Tibial artery (tissue), 4 donors: ENCODE measurements at regions not wholly inside any gene's neighbourhood (a gene's known extent, or its start where the extent isn't known, plus 50 kb on each side); places are given as distances from the start of the nearest gene placed in this dataset.

Source experiments
- DNase-seq, 2 donors: peaks; one replicate each; pipeline ENCODE4 v3.0.0-alpha.2; 2019
- H3K27ac ChIP-seq, 2 donors: fragments of 200-600 bp; sonication (generic) in 1 of 2; 1 replicate in 1 of 2; 2 replicates in 1 of 2; pipeline ENCODE4 v1.5.1; 2018 to 2019; ENCODE audit warnings: mild to moderate bottlenecking in 1 of 2
- H3K27me3 ChIP-seq, 2 donors: fragments of 200-600 bp; sonication (generic) in 1 of 2; one replicate each; pipeline versions ENCODE4 v1.5.1 to v1.6.0; 2016 to 2019
- H3K36me3 ChIP-seq, 3 donors: fragments of 200-600 bp; sonication (generic) in 2 of 3; one replicate each; pipeline ENCODE4 v1.5.1; 2016 to 2019; ENCODE audit warnings: mild to moderate bottlenecking in 2 of 3
- H3K4me1 ChIP-seq, 4 donors: fragments of 200-600 bp; sonication (generic) in 2 of 4; 1 replicate in 3 of 4; 2 replicates in 1 of 4; pipeline ENCODE4 v1.5.1; 2016 to 2019
- H3K4me3 ChIP-seq, 2 donors: fragments of 200-600 bp; sonication (generic) in 1 of 2; 1 replicate in 1 of 2; 2 replicates in 1 of 2; pipeline ENCODE4 v1.5.1; 2018 to 2019; ENCODE audit warnings: mild to moderate bottlenecking in 2 of 2
- H3K9me3 ChIP-seq, 3 donors: fragments of 200-600 bp; sonication (generic) in 1 of 3; one replicate each; pipeline ENCODE4 v1.5.1; 2016 to 2019
- intact Hi-C: fragments of 100-400 bp; cut with DNase I; formaldehyde crosslinking; loops from one replicate; pipeline ENCODE4 v1.15.0; 2023; ENCODE audit warnings: low total_unique reads
- TF ChIP-seq, protein P1 (sequence below), 2 experiments: fragments of 200-600 bp in 1 of 2; fragments of 450-650 bp in 1 of 2; IDR thresholded peaks; one replicate each; pipeline ENCODE4 v1.5.1; 2017 to 2019; ENCODE audit warnings: antibody characterized with exemption in 2 of 2, mild to moderate bottlenecking in 1 of 2, moderate library complexity in 1 of 2

DNA sequence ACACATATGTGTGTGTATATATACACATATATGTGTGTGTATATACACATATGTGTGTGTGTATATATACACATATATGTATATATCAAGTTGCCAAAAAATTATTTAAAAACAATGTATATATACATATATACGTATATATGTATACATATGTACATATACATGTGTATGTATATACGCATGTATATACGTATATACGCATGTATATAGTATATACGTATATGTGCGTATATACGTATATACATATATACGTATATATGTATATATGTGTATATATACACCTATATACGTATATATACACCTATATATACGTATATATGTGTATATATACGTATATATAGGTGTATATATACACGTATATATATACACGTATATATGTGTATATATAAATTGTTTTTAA is 57.0 kb upstream of the ZNF644 start:
- Histone ChIP-seq H3K36me3 (no peaks in the 10 kb centered on the region), H3K27me3 (no peaks in the 10 kb centered on the region), H3K9me3 (no peaks in the 10 kb centered on the region), H3K4me3 (no peak overlapping the region), H3K27ac (no peak overlapping the region), H3K4me1 (no peaks in the 10 kb centered on the region)
- no peak for DNase-seq
- intact Hi-C loops = no loop called here
- TF ChIP-seq, protein P1, sequence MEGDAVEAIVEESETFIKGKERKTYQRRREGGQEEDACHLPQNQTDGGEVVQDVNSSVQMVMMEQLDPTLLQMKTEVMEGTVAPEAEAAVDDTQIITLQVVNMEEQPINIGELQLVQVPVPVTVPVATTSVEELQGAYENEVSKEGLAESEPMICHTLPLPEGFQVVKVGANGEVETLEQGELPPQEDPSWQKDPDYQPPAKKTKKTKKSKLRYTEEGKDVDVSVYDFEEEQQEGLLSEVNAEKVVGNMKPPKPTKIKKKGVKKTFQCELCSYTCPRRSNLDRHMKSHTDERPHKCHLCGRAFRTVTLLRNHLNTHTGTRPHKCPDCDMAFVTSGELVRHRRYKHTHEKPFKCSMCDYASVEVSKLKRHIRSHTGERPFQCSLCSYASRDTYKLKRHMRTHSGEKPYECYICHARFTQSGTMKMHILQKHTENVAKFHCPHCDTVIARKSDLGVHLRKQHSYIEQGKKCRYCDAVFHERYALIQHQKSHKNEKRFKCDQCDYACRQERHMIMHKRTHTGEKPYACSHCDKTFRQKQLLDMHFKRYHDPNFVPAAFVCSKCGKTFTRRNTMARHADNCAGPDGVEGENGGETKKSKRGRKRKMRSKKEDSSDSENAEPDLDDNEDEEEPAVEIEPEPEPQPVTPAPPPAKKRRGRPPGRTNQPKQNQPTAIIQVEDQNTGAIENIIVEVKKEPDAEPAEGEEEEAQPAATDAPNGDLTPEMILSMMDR (IDR thresholded peaks at IDR 0.05) = no peak

DNA sequence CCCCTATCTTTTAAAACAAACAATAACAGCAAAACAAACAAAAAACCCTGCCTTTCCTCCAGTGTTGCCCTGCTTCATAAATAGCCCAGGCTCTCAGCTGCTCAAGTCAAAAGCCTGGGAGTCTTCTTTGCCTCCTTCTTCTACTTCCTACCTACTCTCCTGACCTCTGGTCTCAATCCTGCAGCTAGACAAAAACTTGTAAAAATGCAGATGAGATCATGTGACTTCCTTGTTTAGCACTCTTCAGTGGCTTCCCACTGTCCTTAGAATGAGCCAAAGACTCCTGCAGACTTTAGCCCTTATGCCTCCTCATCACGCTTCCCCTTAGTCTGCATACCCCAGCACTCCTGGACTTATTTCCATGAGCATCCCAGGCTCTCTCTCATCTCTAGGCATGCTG is 55.0 kb upstream of the ZNF644 start:
- H3K4me1 ChIP-seq = no peaks in the 10 kb centered on the region
- no peak overlapping the region for H3K27ac ChIP-seq
- no peak overlapping the region for H3K4me3 ChIP-seq
- H3K36me3 ChIP-seq = no peaks in the 10 kb centered on the region
- H3K27me3 ChIP-seq = no peaks in the 10 kb centered on the region
- intact Hi-C loops = no loop called here
- TF ChIP-seq, protein P1 (IDR thresholded peaks at IDR 0.05) = no peak
- H3K9me3 ChIP-seq = no peaks in the 10 kb centered on the region
- no peak for DNase-seq

DNA sequence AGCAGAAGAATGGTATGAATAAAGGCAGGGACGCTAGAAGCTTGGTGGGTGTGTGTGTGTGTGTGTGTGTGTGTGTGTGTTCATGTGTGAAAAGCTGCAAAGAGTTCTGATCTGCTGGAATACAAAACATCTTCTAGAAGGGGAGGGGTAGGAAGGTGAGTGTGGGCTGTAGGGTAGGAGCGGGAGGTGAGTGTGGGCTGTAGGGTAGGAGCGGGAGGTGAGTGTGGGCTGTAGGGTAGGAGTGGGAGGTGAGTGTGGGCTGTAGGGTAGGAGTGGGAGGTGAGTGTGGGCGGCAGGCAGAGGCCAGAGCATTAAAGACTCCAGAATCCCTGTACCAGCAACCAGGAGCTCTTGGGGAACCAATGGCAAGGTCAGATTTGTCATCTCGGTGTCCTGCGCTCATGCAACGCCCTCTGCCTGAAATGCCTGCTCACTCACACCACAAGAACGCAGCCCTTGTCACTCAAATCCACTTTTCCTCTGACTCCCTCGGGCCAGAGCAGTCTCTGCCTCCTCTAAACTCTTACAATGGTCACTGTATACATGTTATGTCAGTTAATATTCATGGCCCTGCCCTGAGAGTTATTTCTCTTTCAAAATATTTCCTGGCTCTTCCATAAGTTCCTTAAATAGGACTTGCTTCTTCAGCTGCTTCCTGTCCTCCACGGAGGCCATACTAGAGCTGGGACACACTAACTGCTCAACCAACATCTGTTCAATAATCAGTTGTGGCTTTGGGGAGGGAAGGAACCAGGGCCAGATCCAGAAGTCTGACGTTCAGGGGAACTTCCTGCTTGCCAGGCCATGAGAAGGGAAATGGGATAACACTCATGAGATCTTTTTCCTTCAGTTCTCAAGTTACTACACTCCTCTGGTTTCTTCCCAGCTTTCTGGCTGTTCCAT is 53.6 kb upstream of the ZNF644 start:
- Histone ChIP-seq H3K36me3 (no peaks in the 10 kb centered on the region), H3K9me3 (no peaks in the 10 kb centered on the region), H3K4me1 (no peaks in the 10 kb centered on the region), H3K27ac (no peak overlapping the region), H3K4me3 (no peak overlapping the region), H3K27me3 (no peaks in the 10 kb centered on the region)
- intact Hi-C loops = no loop called here
- TF ChIP-seq, protein P1 (IDR thresholded peaks at IDR 0.05) = no peak
- no peak for DNase-seq

DNA sequence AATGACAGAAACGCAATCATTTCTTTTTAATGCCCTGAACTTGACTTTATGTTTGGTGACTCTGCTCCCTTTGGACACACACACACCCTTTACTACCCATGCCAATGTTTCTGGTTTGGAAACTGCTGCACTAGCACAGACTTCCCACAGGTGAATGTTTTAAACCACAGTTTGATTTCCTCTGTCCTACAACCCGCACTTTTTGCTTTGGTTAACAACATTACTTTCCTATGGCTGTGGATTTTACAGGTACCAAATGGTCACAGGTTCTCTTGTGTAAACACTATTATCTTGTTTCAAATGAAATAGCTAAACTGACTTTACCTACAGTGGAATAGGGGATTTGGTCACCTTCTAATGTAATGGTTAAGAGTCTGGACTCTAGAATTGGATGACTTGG is 51.5 kb upstream of the ZNF644 start:
- Histone ChIP-seq H3K4me3 (no peak overlapping the region), H3K27me3 (no peaks in the 10 kb centered on the region), H3K4me1 (no peaks in the 10 kb centered on the region), H3K36me3 (no peaks in the 10 kb centered on the region), H3K9me3 (no peaks in the 10 kb centered on the region), H3K27ac (no peak overlapping the region)
- TF ChIP-seq, protein P1 (IDR thresholded peaks at IDR 0.05) = no peak
- no peak for DNase-seq
- intact Hi-C loops = no loop called here

DNA sequence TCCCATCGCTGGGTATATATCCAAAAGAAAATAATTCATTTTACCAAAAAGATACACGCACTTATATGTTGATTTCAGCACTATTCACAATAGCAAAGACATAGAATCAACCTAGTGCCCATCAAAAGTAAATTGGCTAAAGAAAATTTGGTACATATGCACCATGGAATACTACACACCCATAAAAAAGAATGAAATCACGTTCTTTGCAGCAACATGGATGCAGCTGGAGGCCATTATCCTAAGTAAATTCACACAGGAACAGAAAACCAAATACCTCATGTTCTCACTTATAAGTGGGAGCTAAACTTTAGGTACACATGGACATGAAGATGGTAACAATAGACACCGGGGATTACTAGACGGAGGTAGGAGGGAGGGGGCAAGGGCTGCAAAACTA is 50.0 kb upstream of the ZNF644 start:
- Histone ChIP-seq H3K27ac (no peak overlapping the region), H3K36me3 (no peaks in the 10 kb centered on the region), H3K27me3 (no peaks in the 10 kb centered on the region), H3K9me3 (no peaks in the 10 kb centered on the region), H3K4me3 (no peak overlapping the region), H3K4me1 (no peaks in the 10 kb centered on the region)
- TF ChIP-seq, protein P1 (IDR thresholded peaks at IDR 0.05) = no peak
- intact Hi-C loops = no loop called here
- DNase-seq = no peak
